ENCODE measurements at regions not wholly inside any gene's neighbourhood (a gene's known extent, or its start where the extent isn't known, plus 50 kb on each side); places are given as distances from the start of the nearest gene placed in this dataset.

DNA sequence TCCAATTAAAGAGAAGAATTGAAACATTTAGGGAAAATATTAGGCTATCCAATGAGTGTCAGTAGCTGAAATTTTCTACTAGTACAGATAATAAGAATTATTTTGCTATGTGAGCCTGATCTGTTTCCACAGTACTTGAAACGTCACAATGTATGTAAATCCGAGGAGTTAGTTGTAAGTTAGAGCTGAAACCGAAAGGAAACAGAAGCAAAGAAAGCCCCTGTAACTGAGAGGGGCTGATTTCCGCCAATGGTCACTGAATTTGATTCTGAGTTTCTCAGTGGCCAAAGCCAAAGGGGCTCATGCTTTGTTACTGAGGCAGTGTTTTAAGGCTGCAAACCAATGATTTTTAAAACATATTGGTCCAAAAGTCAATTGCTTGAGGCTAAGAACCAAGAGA lies 168.3 kb upstream of the DUSP10 start:
- DNase-seq (ENCODE audit: low read depth), result no peak
- in situ Hi-C loops (cut with HindIII; ENCODE audit: low pct_unique_long_range_greater_than_20kb, low sequenced_read_pairs), result no loop called here

DNA sequence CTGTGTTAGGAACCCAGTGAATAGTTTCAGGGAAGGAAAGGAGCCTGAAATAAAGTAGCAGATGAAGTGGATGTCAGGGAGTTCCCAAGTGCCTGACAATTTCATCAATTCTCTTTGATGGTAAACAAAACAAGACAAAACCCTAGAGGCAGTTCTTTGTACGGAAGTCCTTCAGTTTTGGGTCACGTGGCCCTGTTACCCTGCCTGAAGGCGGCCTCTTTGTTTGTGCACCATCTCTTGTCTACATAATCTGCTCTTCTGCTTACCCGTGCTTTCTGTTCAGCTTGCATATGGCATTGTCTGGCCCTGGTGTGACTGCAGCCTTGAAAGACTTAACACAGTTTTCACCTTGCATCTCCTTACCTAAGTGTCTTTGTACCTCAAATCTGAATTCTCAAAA lies 166.7 kb upstream of the DUSP10 start:
- DNase-seq (ENCODE audit: low read depth), result no peak
- in situ Hi-C loops (cut with HindIII; ENCODE audit: low pct_unique_long_range_greater_than_20kb, low sequenced_read_pairs), result no loop called here

DNA sequence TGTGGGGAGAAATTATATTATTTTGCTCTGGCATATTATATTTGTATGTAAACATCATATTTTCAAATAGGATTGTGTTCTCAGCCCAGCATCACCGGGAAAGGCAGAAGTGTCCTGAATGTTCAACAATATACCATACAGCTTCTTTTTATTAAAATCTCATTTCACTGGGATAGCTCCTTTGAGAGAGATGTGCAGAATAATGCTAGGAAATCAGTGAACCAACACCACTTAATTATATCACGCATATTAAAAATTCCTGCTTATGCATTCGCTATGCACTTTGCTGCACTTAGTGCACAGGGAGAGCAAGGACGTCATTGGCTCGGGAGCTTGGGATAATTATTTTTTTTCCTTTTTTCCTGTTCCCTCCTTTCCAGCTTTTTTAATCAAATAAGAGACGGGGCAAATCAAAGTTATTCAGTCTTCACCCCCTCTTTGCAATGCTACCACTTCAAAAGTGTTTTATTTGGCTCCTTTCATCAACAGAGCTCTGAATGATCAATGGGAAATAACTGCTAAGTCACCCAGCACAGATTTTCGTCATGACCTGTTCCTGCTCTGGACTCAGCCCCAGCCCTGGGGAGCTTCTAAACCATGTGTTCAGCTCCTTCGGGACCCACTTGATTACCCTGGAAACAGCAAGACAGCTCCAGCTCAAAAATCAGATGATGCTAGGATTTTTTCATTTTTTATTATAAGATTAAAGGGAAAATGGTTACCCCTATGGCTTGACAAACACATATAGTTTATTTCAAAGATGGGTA lies 165.5 kb upstream of the DUSP10 start:
- DNase-seq (ENCODE audit: low read depth), result no peak
- in situ Hi-C loops (cut with HindIII; ENCODE audit: low pct_unique_long_range_greater_than_20kb, low sequenced_read_pairs), result no loop called here

DNA sequence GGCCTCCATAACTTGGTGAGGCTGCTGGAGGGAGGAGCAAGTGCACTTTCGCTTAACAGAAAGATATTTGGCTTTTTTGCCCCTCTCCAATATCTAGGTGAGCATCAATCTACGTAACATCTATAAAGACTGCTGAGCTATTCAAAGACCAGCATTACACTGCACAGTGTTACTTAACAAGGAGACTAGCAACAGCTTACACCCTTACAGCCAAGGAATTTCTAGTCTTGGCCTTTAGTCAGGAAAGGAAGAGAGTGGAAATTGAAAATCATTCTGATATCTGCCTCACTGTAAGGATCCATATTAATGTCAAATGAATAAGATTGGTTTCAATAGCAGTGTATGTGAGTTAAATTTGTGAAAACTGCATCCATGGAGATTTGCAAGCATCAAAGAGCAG lies 163.9 kb upstream of the DUSP10 start:
- no peak for DNase-seq (ENCODE audit: low read depth)
- in situ Hi-C loops (cut with HindIII; ENCODE audit: low pct_unique_long_range_greater_than_20kb, low sequenced_read_pairs), result no loop called here

DNA sequence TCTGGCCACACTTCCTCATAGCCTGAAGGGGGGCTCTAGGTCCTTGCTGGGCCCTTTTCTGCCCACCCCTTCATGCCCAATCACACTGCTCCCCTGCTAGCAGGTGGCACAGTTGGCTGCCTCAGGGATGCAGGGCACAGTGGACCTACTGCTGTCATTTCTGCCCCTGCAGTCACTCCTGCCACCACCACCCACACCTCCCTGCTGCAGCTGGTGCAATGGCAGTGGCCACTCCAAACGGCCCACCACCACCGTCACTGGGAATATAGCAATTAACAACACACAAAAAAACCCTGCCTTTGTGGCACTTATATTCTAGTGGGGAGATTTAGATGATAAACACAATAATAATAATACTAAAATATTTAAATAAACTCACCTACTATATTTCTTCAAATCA lies 162.4 kb upstream of the DUSP10 start:
- in situ Hi-C loops (cut with HindIII; ENCODE audit: low pct_unique_long_range_greater_than_20kb, low sequenced_read_pairs), result no loop called here

DNA sequence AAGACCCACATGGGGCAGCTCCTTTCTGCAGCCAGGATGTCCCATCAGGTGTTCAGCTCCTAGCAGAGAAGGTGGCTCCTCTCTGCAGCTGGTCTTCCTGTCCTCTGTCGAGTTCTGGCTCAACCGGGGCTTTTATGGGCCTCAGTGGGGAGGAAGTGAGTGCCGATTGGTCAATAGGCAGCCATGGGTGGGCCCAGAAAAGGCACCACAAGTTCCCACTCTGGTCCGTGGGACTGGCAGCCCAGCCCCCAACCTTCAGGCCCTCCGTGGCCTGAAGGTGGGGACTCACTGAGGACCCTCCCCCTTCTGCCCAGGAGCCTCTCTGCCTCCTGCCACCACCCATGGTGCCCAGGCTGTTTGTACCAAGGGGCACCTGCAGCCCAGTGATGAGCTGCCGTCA lies 161.7 kb upstream of the DUSP10 start:
- DNase-seq (ENCODE audit: low read depth), result no peak
- in situ Hi-C loops (cut with HindIII; ENCODE audit: low pct_unique_long_range_greater_than_20kb, low sequenced_read_pairs), result no loop called here

More for the DNA sequence above, 162.4 kb upstream of the DUSP10 start:
- DNase-seq (ENCODE audit: low read depth), result no peak

DNA sequence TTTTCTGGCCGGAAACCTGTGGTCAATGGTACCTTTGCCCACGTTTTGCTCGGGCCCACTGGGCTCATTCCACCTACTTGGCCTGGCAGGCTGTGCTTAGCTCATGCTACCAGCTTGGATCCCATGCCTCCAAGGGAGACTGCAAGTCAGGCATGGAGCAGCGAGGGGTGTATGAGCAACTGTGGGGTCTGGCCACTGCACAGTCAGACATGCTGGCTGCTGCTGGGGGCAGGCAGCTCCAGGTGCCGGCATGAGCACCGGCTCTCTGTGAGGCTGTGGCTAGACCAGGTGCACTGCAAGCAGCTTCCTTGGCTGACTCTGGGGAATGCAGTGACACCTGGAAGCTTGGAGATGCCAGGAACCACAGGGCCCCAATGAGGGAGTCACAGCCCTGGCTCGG lies 161.1 kb upstream of the DUSP10 start:
- in situ Hi-C loops (cut with HindIII; ENCODE audit: low pct_unique_long_range_greater_than_20kb, low sequenced_read_pairs), result no loop called here
- DNase-seq (ENCODE audit: low read depth), result no peak

DNA sequence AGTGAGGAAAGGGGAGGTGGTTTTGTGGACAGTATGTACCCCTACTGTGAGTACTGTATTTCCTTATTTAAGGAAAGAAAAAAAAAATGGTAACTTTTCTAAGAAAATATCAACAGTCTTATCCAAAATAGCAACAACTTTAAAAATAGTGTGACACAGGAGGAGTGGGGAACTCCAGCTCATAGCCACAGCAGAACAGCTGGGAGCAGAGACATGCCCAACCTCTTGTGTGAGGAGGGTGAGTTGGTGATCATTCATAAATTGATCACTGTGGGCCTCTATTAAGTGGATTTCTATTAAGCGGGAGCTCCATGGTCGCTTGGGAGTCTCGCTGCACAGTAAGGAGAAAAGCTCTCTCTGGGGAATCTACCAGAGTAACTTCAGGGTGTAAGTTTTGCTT lies 158.8 kb upstream of the DUSP10 start:
- no peak for DNase-seq (ENCODE audit: low read depth)
- in situ Hi-C loops (cut with HindIII; ENCODE audit: low pct_unique_long_range_greater_than_20kb, low sequenced_read_pairs), result no loop called here

DNA sequence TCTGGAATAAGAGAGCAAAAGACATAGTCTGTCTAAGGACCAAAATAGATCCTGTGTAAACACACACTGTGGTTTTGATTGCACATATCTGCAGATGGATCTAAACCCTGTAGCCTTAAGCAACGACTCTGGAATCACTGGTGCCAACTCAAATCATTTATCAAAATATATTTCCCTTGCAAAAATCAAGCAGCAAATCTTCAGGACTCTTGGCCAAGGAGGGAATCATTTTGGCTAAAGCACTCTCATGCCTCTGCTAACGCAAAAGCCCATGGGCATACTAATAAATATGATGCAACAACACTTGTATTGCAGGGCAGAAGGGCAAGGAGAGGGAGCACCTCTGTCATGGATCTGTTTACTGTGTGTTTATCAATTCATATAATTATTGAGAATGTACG lies 155.4 kb upstream of the DUSP10 start:
- in situ Hi-C loops (cut with HindIII; ENCODE audit: low pct_unique_long_range_greater_than_20kb, low sequenced_read_pairs), result no loop called here
- DNase-seq (ENCODE audit: low read depth), result no peak

DNA sequence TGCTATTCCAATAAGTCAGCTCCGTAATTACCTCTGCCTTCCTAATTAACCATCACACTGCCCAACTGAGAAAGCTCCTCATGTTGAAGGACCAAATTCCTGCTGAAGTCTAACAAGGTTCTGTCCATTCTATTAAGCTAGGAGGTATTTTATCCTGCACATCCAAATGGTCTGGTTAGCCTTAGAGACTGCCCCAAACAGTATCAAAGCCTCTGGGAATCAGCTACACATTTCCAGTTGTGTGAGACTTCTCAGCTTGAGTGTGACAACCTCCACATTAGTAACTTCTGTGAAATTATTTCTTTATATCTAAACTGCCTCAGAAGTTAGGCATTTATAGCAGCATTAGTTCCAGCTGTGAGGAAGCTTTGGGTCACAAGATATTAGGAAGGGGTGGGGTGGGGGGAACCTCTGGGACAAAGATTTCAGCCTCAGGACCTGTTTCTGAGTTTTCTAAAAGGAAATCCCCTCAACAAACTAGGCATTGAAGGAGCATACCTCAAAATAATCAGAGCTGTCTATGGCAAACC lies 150.5 kb upstream of the DUSP10 start:
- DNase-seq (ENCODE audit: low read depth), result no peak
- in situ Hi-C loops (cut with HindIII; ENCODE audit: low pct_unique_long_range_greater_than_20kb, low sequenced_read_pairs), result no loop called here

DNA sequence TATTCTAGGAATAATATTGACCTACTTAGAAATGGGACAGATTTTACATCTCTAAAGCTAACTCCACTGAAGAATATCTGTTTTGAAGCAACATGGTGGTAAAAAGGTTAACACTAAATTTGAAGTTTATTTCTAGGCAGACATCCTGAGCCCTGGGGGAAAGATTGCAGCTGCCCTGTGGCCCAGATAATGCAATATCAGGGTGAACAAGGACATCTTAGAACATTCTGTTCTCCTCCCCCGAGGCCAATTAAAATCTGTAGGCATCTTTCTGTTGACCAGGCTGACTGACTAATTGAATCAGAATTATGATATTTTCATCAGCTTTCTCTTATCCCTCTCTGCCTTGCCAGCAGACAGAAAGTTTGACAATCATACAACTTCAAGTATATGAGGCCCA lies 149.8 kb upstream of the DUSP10 start:
- in situ Hi-C loops (cut with HindIII; ENCODE audit: low pct_unique_long_range_greater_than_20kb, low sequenced_read_pairs), result no loop called here

DNA sequence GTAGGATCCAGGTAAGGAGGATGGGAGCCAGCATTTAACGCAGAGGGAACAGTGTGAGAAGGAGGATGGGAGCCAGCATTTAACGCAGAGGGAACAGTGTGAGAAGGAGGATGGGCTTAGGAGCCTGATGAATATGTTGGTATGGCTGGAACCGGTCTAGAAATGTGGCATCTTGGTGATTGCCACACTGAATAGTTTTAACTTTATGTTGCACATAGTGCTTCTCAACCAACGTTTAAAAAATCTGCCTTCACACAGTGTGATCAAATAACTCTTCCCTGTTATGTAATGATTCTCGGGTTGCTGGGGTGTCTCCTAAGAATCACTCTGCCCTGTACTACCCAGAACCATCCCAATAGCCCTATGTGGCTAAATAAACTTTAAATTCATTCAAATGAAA lies 146.9 kb upstream of the DUSP10 start:
- DNase-seq (ENCODE audit: low read depth), result no peak
- in situ Hi-C loops (cut with HindIII; ENCODE audit: low pct_unique_long_range_greater_than_20kb, low sequenced_read_pairs), result no loop called here

More for the DNA sequence above, 149.8 kb upstream of the DUSP10 start:
- DNase-seq (ENCODE audit: low read depth), result no peak

DNA sequence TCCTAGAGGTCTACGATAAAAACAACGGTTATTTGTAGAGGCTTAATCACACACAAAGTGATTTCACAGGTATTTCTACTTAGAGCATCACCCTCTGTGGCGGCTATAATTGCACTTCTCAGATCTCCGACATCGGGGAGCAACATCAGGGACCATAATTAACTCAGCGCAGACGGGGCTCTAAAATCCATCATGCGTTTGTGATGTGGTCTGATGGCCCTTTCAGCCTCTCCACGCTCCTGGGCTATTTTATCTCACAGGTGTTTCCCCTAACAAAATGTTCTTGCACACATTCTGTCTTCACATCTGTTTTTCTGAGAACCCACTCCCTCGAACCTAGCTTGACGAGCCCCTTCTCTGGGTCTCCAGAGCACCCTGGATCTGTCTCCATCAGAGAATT lies 146.3 kb upstream of the DUSP10 start:
- DNase-seq (ENCODE audit: low read depth), result no peak
- in situ Hi-C loops (cut with HindIII; ENCODE audit: low pct_unique_long_range_greater_than_20kb, low sequenced_read_pairs), result no loop called here

DNA sequence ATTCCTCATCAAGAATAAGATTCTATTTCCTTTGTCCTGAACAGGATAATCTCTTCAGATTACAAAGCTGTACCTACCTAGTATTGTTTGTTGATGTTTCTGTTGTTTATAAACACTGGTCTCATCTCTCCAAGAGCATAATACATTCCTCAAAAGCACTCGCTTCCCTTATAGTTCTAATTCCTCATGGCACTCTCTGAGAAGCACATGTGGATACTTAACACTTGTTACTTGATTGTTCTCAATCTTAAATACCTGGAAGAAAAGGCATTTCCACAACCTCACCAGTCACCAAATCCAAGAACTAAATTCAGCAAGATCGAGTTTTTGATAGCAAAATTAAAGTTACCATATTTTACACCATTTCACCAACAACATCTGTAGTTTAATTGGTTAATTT lies 145.9 kb upstream of the DUSP10 start:
- DNase-seq (ENCODE audit: low read depth), result no peak
- in situ Hi-C loops (cut with HindIII; ENCODE audit: low pct_unique_long_range_greater_than_20kb, low sequenced_read_pairs), result no loop called here

DNA sequence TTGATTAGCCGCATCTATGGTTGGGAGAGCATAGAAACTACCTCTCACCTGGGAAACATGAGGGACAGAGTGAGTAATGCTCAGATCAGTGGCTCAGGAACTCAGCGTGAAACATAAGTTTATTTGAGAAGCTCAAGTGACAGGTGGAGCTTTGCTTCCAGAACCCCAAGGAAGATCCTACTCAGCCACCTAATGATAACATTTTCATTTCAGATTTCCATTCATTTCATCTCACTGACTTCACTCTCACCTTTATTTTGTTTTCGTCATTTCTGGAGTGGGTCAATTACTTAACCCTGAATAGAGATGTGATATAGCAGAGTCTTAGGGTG lies 145.5 kb upstream of the DUSP10 start:
- in situ Hi-C loops (cut with HindIII; ENCODE audit: low pct_unique_long_range_greater_than_20kb, low sequenced_read_pairs), result no loop called here

DNA sequence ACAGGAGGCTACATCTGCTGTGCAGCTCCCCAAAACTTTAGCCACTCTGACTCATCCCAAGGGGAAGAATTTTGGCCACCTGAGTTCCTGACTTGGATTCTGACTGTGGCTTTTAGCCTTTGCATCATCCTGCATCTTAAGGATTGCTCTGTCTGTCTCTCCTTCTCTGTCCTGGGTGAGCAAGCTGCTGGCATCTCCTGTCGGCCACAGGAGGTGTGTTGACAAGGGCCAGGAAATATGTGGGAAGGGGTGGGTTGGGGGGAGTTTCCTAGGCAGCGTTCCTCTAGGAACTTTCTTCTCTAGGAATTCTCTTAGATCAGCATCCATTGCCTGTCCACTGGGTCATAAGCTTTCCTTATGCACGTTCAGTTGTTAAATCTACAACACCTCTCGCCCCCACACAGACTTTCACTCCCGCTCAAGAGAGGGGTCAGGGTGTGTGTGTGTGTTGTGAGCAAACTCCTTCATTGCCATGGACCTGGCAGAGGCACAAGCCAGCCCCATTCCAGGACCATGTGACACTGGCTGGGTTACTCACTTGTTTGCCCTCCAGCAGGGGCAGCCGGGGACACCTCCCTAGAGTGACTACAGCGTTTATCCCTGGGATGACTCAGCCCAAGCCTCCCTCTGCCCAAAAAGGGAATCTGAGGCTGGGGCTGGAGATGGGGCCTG lies 145.0 kb upstream of the DUSP10 start:
- peak; percentile 94 for DNase-seq (ENCODE audit: low read depth)
- in situ Hi-C loops (cut with HindIII; ENCODE audit: low pct_unique_long_range_greater_than_20kb, low sequenced_read_pairs), result no loop called here

More for the DNA sequence above, 145.5 kb upstream of the DUSP10 start:
- DNase-seq (ENCODE audit: low read depth), result no peak

DNA sequence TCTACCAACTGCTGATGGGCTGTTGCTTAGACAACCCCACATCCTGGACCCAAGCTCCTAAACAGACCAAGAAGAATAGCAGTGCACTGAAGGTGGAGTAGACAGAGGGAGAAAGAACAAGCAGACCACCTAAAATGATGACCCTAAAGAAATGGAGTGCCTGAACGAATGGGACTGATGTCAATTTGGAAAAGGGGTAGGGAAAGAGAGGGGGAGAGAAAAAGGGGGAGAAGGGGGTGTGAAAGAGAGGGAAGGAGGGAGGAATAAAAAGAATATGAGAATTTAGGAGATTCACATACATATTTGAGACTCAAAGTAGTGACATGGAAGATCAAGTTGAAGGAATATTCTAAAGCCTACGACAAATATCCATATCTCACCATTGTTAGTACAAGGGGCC lies 144.4 kb upstream of the DUSP10 start:
- DNase-seq (ENCODE audit: low read depth), result no peak
- in situ Hi-C loops (cut with HindIII; ENCODE audit: low pct_unique_long_range_greater_than_20kb, low sequenced_read_pairs), result no loop called here

DNA sequence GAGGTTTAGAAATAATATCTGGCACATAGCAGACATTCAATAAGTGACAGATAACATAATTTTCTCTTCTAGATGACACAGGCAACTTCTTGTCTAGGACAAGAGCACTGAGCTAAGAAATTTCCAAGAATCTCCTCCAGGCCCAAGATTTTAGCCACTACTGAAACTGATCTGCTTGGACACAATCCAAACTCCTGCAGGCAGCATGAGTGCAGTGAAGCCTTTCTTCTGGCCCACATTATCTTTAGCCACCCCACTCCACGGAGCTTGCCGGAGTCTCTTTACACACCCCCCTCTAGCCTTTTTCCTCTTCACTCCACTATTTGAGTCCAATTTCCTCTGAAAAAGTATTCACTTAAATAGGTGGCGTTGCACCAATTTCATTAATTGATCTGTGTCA lies 142.9 kb upstream of the DUSP10 start:
- in situ Hi-C loops (cut with HindIII; ENCODE audit: low pct_unique_long_range_greater_than_20kb, low sequenced_read_pairs), result no loop called here
- DNase-seq (ENCODE audit: low read depth), result no peak

DNA sequence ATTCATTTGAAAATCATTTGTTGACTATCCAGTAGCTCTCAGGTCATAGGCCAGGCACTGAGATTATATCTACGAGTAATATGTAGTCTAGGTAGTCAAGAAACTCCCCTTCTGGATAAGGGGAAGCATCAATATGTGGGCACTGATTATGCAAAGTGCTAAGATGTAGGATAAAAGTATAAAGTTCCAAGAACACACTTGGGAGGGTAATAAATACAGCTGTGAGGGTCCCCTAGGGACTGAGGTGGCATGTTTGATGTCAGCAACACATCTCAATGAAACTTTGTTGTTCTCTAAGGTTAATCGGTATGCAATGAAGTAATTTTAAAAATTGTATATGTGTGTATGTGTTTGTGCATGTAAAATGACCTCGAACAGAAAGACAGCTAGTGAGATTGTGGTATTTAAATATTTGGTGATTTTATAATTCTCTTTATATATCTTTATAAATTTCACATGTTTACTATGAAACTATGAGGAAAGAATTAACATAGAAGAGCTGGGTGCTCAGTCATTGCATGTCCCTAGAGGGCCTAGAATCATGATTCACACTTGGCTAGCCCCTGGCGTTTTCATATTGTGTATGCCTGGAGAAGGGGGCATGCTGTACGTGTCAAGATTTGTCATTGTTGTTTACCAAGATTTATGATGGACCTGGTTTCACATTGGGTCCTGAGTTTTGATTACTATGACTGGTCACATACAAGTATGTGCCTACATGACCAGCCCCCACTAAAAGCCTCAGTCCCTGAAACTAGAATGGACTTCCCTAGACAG lies 140.1 kb upstream of the DUSP10 start:
- in situ Hi-C loops (cut with HindIII; ENCODE audit: low pct_unique_long_range_greater_than_20kb, low sequenced_read_pairs), result no loop called here
- no peak for DNase-seq (ENCODE audit: low read depth)
